ENCODE measurements at regions not wholly inside any gene's neighbourhood (a gene's known extent, or its start where the extent isn't known, plus 50 kb on each side); places are given as distances from the start of the nearest gene placed in this dataset.

DNA sequence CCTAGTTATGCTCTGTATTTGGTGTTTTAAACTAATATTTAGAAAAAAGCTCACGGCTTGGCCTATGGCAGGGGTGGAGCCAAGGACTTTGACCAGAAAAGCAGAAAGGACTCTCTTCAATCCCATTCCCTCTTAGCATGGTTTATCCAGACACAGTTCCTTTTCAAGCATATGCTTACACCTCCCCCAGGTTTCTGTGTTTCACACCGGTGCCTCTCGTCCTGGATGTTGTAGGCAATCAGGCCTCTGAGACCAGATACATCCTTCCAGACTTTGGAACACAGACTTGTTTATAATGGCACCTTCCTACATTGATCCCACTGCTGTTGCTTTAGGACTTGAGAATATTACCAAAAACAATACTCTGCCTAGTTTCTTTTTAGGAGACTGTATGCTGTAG lies 440.5 kb upstream of the ARPP21 start:
- dilution Hi-C loops (cut with MboI; ENCODE audit: extremely low pct_ligation_motif_present, low sequenced_read_pairs) = no loop called here
- TF ChIP-seq CTCF (IDR thresholded peaks at IDR 0.05; ENCODE audit: extremely low read depth in 1 of 2, insufficient read depth in 1 of 2, low read depth in 1 of 2, low read length in 2 of 2) = no peak
- TF ChIP-seq GATA2 (IDR thresholded peaks at IDR 0.05; ENCODE audit: insufficient read depth, insufficient read length, low read depth, low read length) = no peak
- no peak for TF ChIP-seq MAX (IDR thresholded peaks at IDR 0.05; ENCODE audit: insufficient read depth, insufficient read length)
- Histone ChIP-seq H3K79me2 (ENCODE audit: control insufficient read depth, insufficient read depth, low read length) (no peaks in the 10 kb centered on the region), H3K9ac (replicated peaks; ENCODE audit: extremely low read depth, insufficient read depth, low read length) (no peak overlapping the region), H3K9me1 (replicated peaks; ENCODE audit: control insufficient read depth, extremely low read depth, insufficient read depth, low read length) (no peaks in the 10 kb centered on the region), H3K27me3 (ENCODE audit: control insufficient read depth in 2 of 2, insufficient read depth in 2 of 2, low read length in 2 of 2) (no peaks in the 10 kb centered on the region), H3K9me3 (replicated peaks; ENCODE audit: control insufficient read depth, insufficient read depth, low read length) (no peaks in the 10 kb centered on the region), H3K4me2 (ENCODE audit: insufficient read depth, low read length) (no peak overlapping the region), H3K4me3 (replicated peaks in 1 of 3; ENCODE audit: insufficient read depth in 1 of 3, low read depth in 1 of 3, low read length in 3 of 3) (no peak overlapping the region), H3K36me3 (ENCODE audit: control insufficient read depth in 2 of 2, extremely low read depth in 1 of 2, insufficient read depth in 2 of 2, low read length in 2 of 2) (no peaks in the 10 kb centered on the region), H4K20me1 (replicated peaks; ENCODE audit: control insufficient read depth, extremely low read depth, insufficient read depth, low read length) (no peaks in the 10 kb centered on the region), H3K27ac (ENCODE audit: insufficient read depth, low read depth, low read length) (no peak overlapping the region), H2AFZ (ENCODE audit: low read depth, low read length) (no peak overlapping the region), H3K4me1 (ENCODE audit: control insufficient read depth, extremely low read depth, insufficient read depth, low read length) (peaks cover 5% of the 10 kb centered on the region)
- DNase-seq (ENCODE audit: low read depth, low spot score) (no peak), FAIRE-seq (no peak)
- no TSS peak for BruUV-seq (replicated peaks)
- ChIA-PET POLR2A (no interaction called here), CTCF (no interaction called here)
- intact Hi-C loops (cut with micrococcal nuclease) = no loop called here

DNA sequence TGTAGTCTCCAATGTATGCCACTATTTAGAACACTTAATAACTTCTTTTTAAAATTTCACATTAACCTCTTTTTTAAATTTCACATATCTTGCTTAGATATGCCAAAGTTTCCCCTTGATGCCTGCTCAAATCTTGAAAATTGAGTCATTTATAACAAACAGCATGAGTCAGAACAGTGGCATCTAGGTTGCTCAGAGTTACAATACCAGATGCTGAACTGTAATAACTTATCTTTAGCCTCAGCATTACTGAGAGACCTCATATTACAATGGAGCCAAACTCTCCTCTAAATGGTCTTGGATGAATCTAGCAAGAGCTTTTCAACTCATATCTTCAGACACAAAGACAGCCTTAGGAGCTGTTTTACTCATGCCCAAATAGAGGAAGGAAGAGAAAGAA lies 439.3 kb upstream of the ARPP21 start:
- H3K9ac ChIP-seq (replicated peaks; ENCODE audit: extremely low read depth, insufficient read depth, low read length) = no peak overlapping the region
- H3K4me3 ChIP-seq (replicated peaks in 1 of 3; ENCODE audit: insufficient read depth in 1 of 3, low read depth in 1 of 3, low read length in 3 of 3) = no peak overlapping the region
- FAIRE-seq (no peak), DNase-seq (ENCODE audit: low read depth, low spot score) (peak; percentile 44)
- no peak overlapping the region for H2AFZ ChIP-seq (ENCODE audit: low read depth, low read length)
- H3K79me2 ChIP-seq (ENCODE audit: control insufficient read depth, insufficient read depth, low read length) = no peaks in the 10 kb centered on the region
- no peaks in the 10 kb centered on the region for H3K27me3 ChIP-seq (ENCODE audit: control insufficient read depth in 2 of 2, insufficient read depth in 2 of 2, low read length in 2 of 2)
- H4K20me1 ChIP-seq (replicated peaks; ENCODE audit: control insufficient read depth, extremely low read depth, insufficient read depth, low read length) = no peaks in the 10 kb centered on the region
- TF ChIP-seq CTCF (IDR thresholded peaks at IDR 0.05; ENCODE audit: extremely low read depth in 1 of 2, insufficient read depth in 1 of 2, low read depth in 1 of 2, low read length in 2 of 2) = no peak
- TF ChIP-seq GATA2 (IDR thresholded peaks at IDR 0.05; ENCODE audit: insufficient read depth, insufficient read length, low read depth, low read length) = peak; percentile 34
- TF ChIP-seq FOS (IDR thresholded peaks at IDR 0.05; ENCODE audit: borderline replicate concordance, insufficient read depth, low read length) = peak; percentile 83
- no peak for TF ChIP-seq JUN (IDR thresholded peaks at IDR 0.05; ENCODE audit: borderline replicate concordance, insufficient read depth, insufficient read length, low read depth)
- dilution Hi-C loops (cut with MboI; ENCODE audit: extremely low pct_ligation_motif_present, low sequenced_read_pairs) = no loop called here
- no peaks in the 10 kb centered on the region for H3K9me3 ChIP-seq (replicated peaks; ENCODE audit: control insufficient read depth, insufficient read depth, low read length)
- ChIA-PET CTCF (no interaction called here), POLR2A (no interaction called here)
- H3K27ac ChIP-seq (ENCODE audit: insufficient read depth, low read depth, low read length) = no peak overlapping the region
- no peak overlapping the region for H3K4me2 ChIP-seq (ENCODE audit: insufficient read depth, low read length)
- BruUV-seq (replicated peaks) = no TSS peak
- H3K36me3 ChIP-seq (ENCODE audit: control insufficient read depth in 2 of 2, extremely low read depth in 1 of 2, insufficient read depth in 2 of 2, low read length in 2 of 2) = no peaks in the 10 kb centered on the region
- intact Hi-C loops (cut with micrococcal nuclease) = no loop called here
- H3K9me1 ChIP-seq (replicated peaks; ENCODE audit: control insufficient read depth, extremely low read depth, insufficient read depth, low read length) = no peaks in the 10 kb centered on the region
- peaks cover 5% of the 10 kb centered on the region for H3K4me1 ChIP-seq (ENCODE audit: control insufficient read depth, extremely low read depth, insufficient read depth, low read length)

All from endothelial cell of umbilical vein (primary cell).